22Rv1 (cell line): ENCODE measurements at regions not wholly inside any gene's neighbourhood (a gene's known extent, or its start where the extent isn't known, plus 50 kb on each side); places are given as distances from the start of the nearest gene placed in this dataset.
A peak's percentile ranks its signal among the peaks of the same experiment; 100 is the strongest.
"Not testable (repeated sequence)": the region's sequence is repeated elsewhere in the genome, so short reads cannot be mapped to it uniquely, and the experiment has no call there.

Experiments used
- H3K27ac ChIP-seq: fragments of 450-650 bp; 2 replicates; pipeline ENCODE4 v1.5.1; 2017
- CTCF ChIP-seq: fragments of 450-650 bp; IDR thresholded peaks from 2 replicates; pipeline ENCODE4 v1.5.1; 2017; ENCODE audit warnings: mild to moderate bottlenecking
- ZFX ChIP-seq: fragments of 450-650 bp; IDR thresholded peaks from 2 replicates; pipeline ENCODE4 v1.6.1; 2017; ENCODE audit warnings: antibody characterized with exemption, borderline replicate concordance

GRCh38 chr2:55779459-55780421 lies 86.1 kb upstream of the PNPT1 start:
- TF ChIP-seq CTCF, result no peak
- no peak for TF ChIP-seq ZFX
- no peak overlapping the region for H3K27ac ChIP-seq

- TF ChIP-seq CTCF, result no peak
- TF ChIP-seq ZFX, result no peak
- no peak overlapping the region for H3K27ac ChIP-seq
These were observed 83.3 kb upstream of the PNPT1 start for GRCh38 chr2:55776966-55777365.

- H3K27ac ChIP-seq, result no peak overlapping the region
- TF ChIP-seq ZFX (no peak), CTCF (no peak)
These were observed 82.8 kb upstream of the PNPT1 start for GRCh38 chr2:55776479-55776878.

GRCh38 chr2:55775828-55776227 lies 82.2 kb upstream of the PNPT1 start:
- H3K27ac ChIP-seq, result no peak overlapping the region
- no peak for TF ChIP-seq ZFX
- no peak for TF ChIP-seq CTCF

- not testable (repeated sequence) for H3K27ac ChIP-seq
These were observed 80.0 kb upstream of the PNPT1 start for GRCh38 chr2:55773651-55774050.

GRCh38 chr2:55772109-55772980 lies 78.7 kb upstream of the PNPT1 start:
- no peak overlapping the region for H3K27ac ChIP-seq
- TF ChIP-seq CTCF (no peak), ZFX (no peak)

GRCh38 chr2:55771612-55772011 lies 78.0 kb upstream of the PNPT1 start:
- TF ChIP-seq CTCF (peak; percentile 82), ZFX (no peak)
- H3K27ac ChIP-seq, result no peak overlapping the region
